Naive thymus-derived CD8-positive, alpha-beta T cell (primary cell): ENCODE measurements at regions not wholly inside any gene's neighbourhood (a gene's known extent, or its start where the extent isn't known, plus 50 kb on each side); places are given as distances from the start of the nearest gene placed in this dataset.
A peak's percentile ranks its signal among the peaks of the same experiment; 100 is the strongest.
"Not testable (repeated sequence)": the region's sequence is repeated elsewhere in the genome, so short reads cannot be mapped to it uniquely, and the experiment has no call there.

Experiments used
- ATAC-seq, 2 donors: fragments of 150-1000 bp; cut with Tn5 transposase in 1 of 2; sonication (Bioruptor Pico), chemical (Tn5 transposase) in 1 of 2; 1 replicate in 1 of 2; 2 replicates in 1 of 2; pipeline ENCODE4 v1.10.0; 2021; ENCODE audit warnings: mild to moderate bottlenecking in 2 of 2, moderate library complexity in 2 of 2
- POLR2A ChIA-PET: fragments of 350-600 bp; sonication (Branson Sonifier 250); formaldehyde crosslinking; loops from one replicate; lab custom pipeline; 2021; ENCODE audit warnings: antibody characterized with exemption; lab: Charles Lee
- DNase-seq, 10 donors: peaks; one replicate each; pipeline versions ENCODE4 v3.0.0 to v3.0.0-alpha.2; 2020 to 2022
- H3K27ac Mint-ChIP-seq, 10 donors: one replicate each; pipeline ENCODE4 v1.8.0; 2020 to 2022; ENCODE audit warnings: mild to moderate bottlenecking in 10 of 10, mixed read lengths in 10 of 10, moderate library complexity in 4 of 10, inconsistent platforms in 1 of 10
- H3K27me3 Mint-ChIP-seq, 5 donors: one replicate each; pipeline ENCODE4 v1.8.0; 2021 to 2022; ENCODE audit warnings: mixed read lengths in 5 of 5
- H3K36me3 Mint-ChIP-seq, 3 donors: one replicate each; pipeline ENCODE4 v1.8.0; 2020 to 2022; ENCODE audit warnings: mixed read lengths in 3 of 3, mild to moderate bottlenecking in 2 of 3, inconsistent platforms in 1 of 3
- H3K4me1 Mint-ChIP-seq, 4 donors: one replicate each; pipeline ENCODE4 v1.8.0; 2021 to 2022; ENCODE audit warnings: mixed read lengths in 4 of 4
- H3K4me3 Mint-ChIP-seq, 10 donors: one replicate each; pipeline ENCODE4 v1.8.0; 2020 to 2022; ENCODE audit warnings: mild to moderate bottlenecking in 10 of 10, mixed read lengths in 10 of 10, moderate library complexity in 6 of 10, inconsistent platforms in 1 of 10
- H3K9me3 Mint-ChIP-seq, 9 donors: one replicate each; pipeline ENCODE4 v1.8.0; 2020 to 2022; ENCODE audit warnings: mixed read lengths in 9 of 9, mild to moderate bottlenecking in 3 of 9, inconsistent platforms in 1 of 9, moderate library complexity in 1 of 9

GRCh38 chr10:123221418-123221817 is 67.2 kb downstream of the BUB3 start:
- Mint-ChIP-seq H3K9me3 (peaks cover 0 to 6% (median 3%) of the 10 kb centered on the region in 9 donors), H3K36me3 (peaks cover 1 to 15% (median 2%) of the 10 kb centered on the region in 3 donors), H3K27me3 (no peaks in the 10 kb centered on the region), H3K27ac (no peak overlapping the region), H3K4me1 (peaks cover 0 to 7% (median 0%) of the 10 kb centered on the region in 4 donors), H3K4me3 (no peak overlapping the region)
- DNase-seq (no peak), ATAC-seq (no peak)
- POLR2A ChIA-PET, result no interaction called here

GRCh38 chr10:123222832-123223231 is 68.6 kb downstream of the BUB3 start:
- DNase-seq, result no peak
- no peak for ATAC-seq
- peaks cover 0 to 5% (median 0%) of the 10 kb centered on the region in 4 donors for H3K4me1 Mint-ChIP-seq
- no peak overlapping the region for H3K27ac Mint-ChIP-seq
- H3K36me3 Mint-ChIP-seq, result peaks cover 0 to 10% (median 2%) of the 10 kb centered on the region in 3 donors
- POLR2A ChIA-PET, result no interaction called here
- no peaks in the 10 kb centered on the region for H3K9me3 Mint-ChIP-seq
- H3K27me3 Mint-ChIP-seq, result no peaks in the 10 kb centered on the region
- H3K4me3 Mint-ChIP-seq, result no peak overlapping the region

GRCh38 chr10:123227706-123228105 is 73.5 kb downstream of the BUB3 start:
- ATAC-seq (no peak), DNase-seq (no peak)
- Mint-ChIP-seq H3K4me3 (no peak overlapping the region), H3K27ac (no peak overlapping the region), H3K27me3 (no peaks in the 10 kb centered on the region), H3K9me3 (peaks cover 0 to 19% (median 9%) of the 10 kb centered on the region in 9 donors), H3K36me3 (peaks cover 22 to 46% (median 29%) of the 10 kb centered on the region in 3 donors), H3K4me1 (peaks cover 0 to 7% (median 0%) of the 10 kb centered on the region in 4 donors)
- POLR2A ChIA-PET, result no interaction called here

GRCh38 chr10:123229927-123230630 is 75.9 kb downstream of the BUB3 start:
- Mint-ChIP-seq H3K27ac (peak overlapping the region in 1 of 10 donors; percentile 52), H3K27me3 (no peaks in the 10 kb centered on the region), H3K4me3 (no peak overlapping the region), H3K36me3 (peaks cover 26 to 62% (median 38%) of the 10 kb centered on the region in 3 donors), H3K4me1 (peaks cover 0 to 4% (median 0%) of the 10 kb centered on the region in 4 donors), H3K9me3 (peaks cover 5 to 31% (median 22%) of the 10 kb centered on the region in 9 donors)
- ATAC-seq (no peak), DNase-seq (no peak)
- POLR2A ChIA-PET, result no interaction called here

GRCh38 chr10:123232879-123233278 is 78.7 kb downstream of the BUB3 start:
- ATAC-seq, H3K4me3 Mint-ChIP-seq, H3K27me3 Mint-ChIP-seq, H3K27ac Mint-ChIP-seq, H3K4me1 Mint-ChIP-seq, DNase-seq: not testable (repeated sequence)
- POLR2A ChIA-PET, result interaction anchor here (1.2 kb wide), 1 partner anchor 9 kb away, joined by 3 read pairs; no protein-coding TSS in a partner anchor
- Mint-ChIP-seq H3K36me3 (peaks cover 32 to 69% (median 43%) of the 10 kb centered on the region in 3 donors), H3K9me3 (peaks cover 11 to 46% (median 30%) of the 10 kb centered on the region in 9 donors)

GRCh38 chr10:123235014-123235413 is 80.8 kb downstream of the BUB3 start:
- Mint-ChIP-seq H3K9me3 (peaks cover 10 to 46% (median 30%) of the 10 kb centered on the region in 9 donors), H3K36me3 (peaks cover 23 to 52% (median 35%) of the 10 kb centered on the region in 3 donors)
- ATAC-seq, H3K27ac Mint-ChIP-seq, H3K4me1 Mint-ChIP-seq, H3K4me3 Mint-ChIP-seq, DNase-seq, H3K27me3 Mint-ChIP-seq, POLR2A ChIA-PET: not testable (repeated sequence)

- Mint-ChIP-seq H3K9me3 (peaks cover 10 to 46% (median 25%) of the 10 kb centered on the region in 9 donors), H3K36me3 (peaks cover 15 to 41% (median 26%) of the 10 kb centered on the region in 3 donors)
- POLR2A ChIA-PET, result no interaction called here
Measured at GRCh38 chr10:123236126-123236525, 81.9 kb downstream of the BUB3 start.

GRCh38 chr10:123240250-123240649 is 86.0 kb downstream of the BUB3 start:
- Mint-ChIP-seq H3K27ac (peak overlapping the region; percentile 92 to 100 (median 98)), H3K9me3 (peaks cover 3 to 13% (median 6%) of the 10 kb centered on the region in 9 donors), H3K36me3 (peaks cover 3 to 5% (median 5%) of the 10 kb centered on the region in 3 donors), H3K4me3 (peak overlapping the region in 1 of 10 donors; percentile 26), H3K27me3 (no peaks in the 10 kb centered on the region), H3K4me1 (peaks cover 13 to 39% (median 34%) of the 10 kb centered on the region in 4 donors)
- DNase-seq (no peak), ATAC-seq (no peak)
- POLR2A ChIA-PET, result interaction anchor here (1.0 to 2.5 kb wide), 2 partner anchors 21 to 80 kb away, joined by 3 to 7 read pairs; no protein-coding TSS in a partner anchor

More at GRCh38 chr10:123236126-123236525, 81.9 kb downstream of the BUB3 start:
- Mint-ChIP-seq H3K27ac (no peak overlapping the region), H3K27me3 (no peaks in the 10 kb centered on the region), H3K4me1 (peaks cover 4 to 14% (median 12%) of the 10 kb centered on the region in 4 donors), H3K4me3 (no peak overlapping the region)
- ATAC-seq (no peak), DNase-seq (no peak)

GRCh38 chr10:123240776-123241175 is 86.6 kb downstream of the BUB3 start:
- ATAC-seq (no peak), DNase-seq (no peak)
- H3K9me3 Mint-ChIP-seq, result peaks cover 0 to 8% (median 1%) of the 10 kb centered on the region in 9 donors
- H3K36me3 Mint-ChIP-seq, result peaks cover 0 to 3% (median 0%) of the 10 kb centered on the region in 3 donors
- no peaks in the 10 kb centered on the region for H3K27me3 Mint-ChIP-seq
- peak overlapping the region; percentile 92 to 100 (median 98) for H3K27ac Mint-ChIP-seq
- peaks cover 13 to 39% (median 34%) of the 10 kb centered on the region in 4 donors for H3K4me1 Mint-ChIP-seq
- POLR2A ChIA-PET, result interaction anchor here (1.0 to 2.7 kb wide), 4 partner anchors 22 to 233 kb away, joined by 3 to 28 read pairs (median 6); partner anchors contain the start of gene BUB3
- H3K4me3 Mint-ChIP-seq, result peak overlapping the region in 2 of 10 donors; percentile 35 to 69

GRCh38 chr10:123241391-123242141 is 87.4 kb downstream of the BUB3 start:
- H3K9me3 Mint-ChIP-seq, result peaks cover 0 to 8% (median 1%) of the 10 kb centered on the region in 9 donors
- peak; percentile 88 for ATAC-seq
- peaks cover 0 to 3% (median 0%) of the 10 kb centered on the region in 3 donors for H3K36me3 Mint-ChIP-seq
- no peaks in the 10 kb centered on the region for H3K27me3 Mint-ChIP-seq
- H3K4me1 Mint-ChIP-seq, result peaks cover 13 to 39% (median 34%) of the 10 kb centered on the region in 4 donors
- peak overlapping the region; percentile 92 to 100 (median 98) for H3K27ac Mint-ChIP-seq
- H3K4me3 Mint-ChIP-seq, result peak overlapping the region; percentile 50 to 89 (median 76)
- POLR2A ChIA-PET, result interaction anchor here (0.7 to 2.7 kb wide), 6 partner anchors 9 to 234 kb away, joined by 3 to 28 read pairs (median 4); partner anchors contain the start of genes ACADSB and BUB3
- peak; percentile 26 to 89 (median 76) for DNase-seq

- no peak for DNase-seq
- H3K36me3 Mint-ChIP-seq, result no peaks in the 10 kb centered on the region
- no peak overlapping the region for H3K4me3 Mint-ChIP-seq
- POLR2A ChIA-PET, result no interaction called here
- H3K4me1 Mint-ChIP-seq, result peaks cover 15 to 42% (median 35%) of the 10 kb centered on the region in 4 donors
- H3K9me3 Mint-ChIP-seq, result no peaks in the 10 kb centered on the region
- H3K27me3 Mint-ChIP-seq, result no peaks in the 10 kb centered on the region
- ATAC-seq, result no peak
- peak overlapping the region in 5 of 10 donors; percentile 40 to 100 (median 75) for H3K27ac Mint-ChIP-seq
Measured at GRCh38 chr10:123244747-123245146, 90.5 kb downstream of the BUB3 start.

GRCh38 chr10:123245264-123245663 is 91.1 kb downstream of the BUB3 start:
- Mint-ChIP-seq H3K9me3 (no peaks in the 10 kb centered on the region), H3K27ac (no peak overlapping the region), H3K4me1 (peaks cover 13 to 37% (median 31%) of the 10 kb centered on the region in 4 donors), H3K4me3 (no peak overlapping the region), H3K27me3 (no peaks in the 10 kb centered on the region), H3K36me3 (no peaks in the 10 kb centered on the region)
- DNase-seq (no peak), ATAC-seq (no peak)
- POLR2A ChIA-PET, result no interaction called here
